ENCODE measurements at regions not wholly inside any gene's neighbourhood (a gene's known extent, or its start where the extent isn't known, plus 50 kb on each side); places are given as distances from the start of the nearest gene placed in this dataset.
"Not testable (repeated sequence)": the region's sequence is repeated elsewhere in the genome, so short reads cannot be mapped to it uniquely, and the experiment has no call there.

DNA sequence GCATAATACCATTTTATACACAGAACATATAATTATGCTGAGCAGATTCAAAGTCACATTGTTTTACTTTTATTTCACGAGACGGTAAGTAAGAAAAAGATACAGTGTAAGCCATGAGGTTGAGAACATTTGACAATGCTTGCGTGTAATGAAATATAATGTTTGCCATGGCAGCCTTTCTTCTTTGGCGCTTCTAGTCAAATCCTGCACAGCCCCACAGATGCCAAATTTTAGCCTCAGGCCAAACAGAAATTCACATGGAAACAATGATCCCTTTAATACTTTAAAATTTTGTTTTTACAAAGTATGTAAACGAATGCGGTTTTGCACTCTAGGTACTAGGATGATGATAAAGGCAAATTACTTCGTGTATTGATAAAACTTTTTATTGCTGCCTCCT is 502.7 kb upstream of the SMIM31 start:
- no peak for TF ChIP-seq POLR2AphosphoS5 (IDR thresholded peaks at IDR 0.05)
- no peak for TF ChIP-seq POLR2A (IDR thresholded peaks at IDR 0.05)
- TF ChIP-seq EP300 (IDR thresholded peaks at IDR 0.05), result no peak
- TF ChIP-seq, protein P1, sequence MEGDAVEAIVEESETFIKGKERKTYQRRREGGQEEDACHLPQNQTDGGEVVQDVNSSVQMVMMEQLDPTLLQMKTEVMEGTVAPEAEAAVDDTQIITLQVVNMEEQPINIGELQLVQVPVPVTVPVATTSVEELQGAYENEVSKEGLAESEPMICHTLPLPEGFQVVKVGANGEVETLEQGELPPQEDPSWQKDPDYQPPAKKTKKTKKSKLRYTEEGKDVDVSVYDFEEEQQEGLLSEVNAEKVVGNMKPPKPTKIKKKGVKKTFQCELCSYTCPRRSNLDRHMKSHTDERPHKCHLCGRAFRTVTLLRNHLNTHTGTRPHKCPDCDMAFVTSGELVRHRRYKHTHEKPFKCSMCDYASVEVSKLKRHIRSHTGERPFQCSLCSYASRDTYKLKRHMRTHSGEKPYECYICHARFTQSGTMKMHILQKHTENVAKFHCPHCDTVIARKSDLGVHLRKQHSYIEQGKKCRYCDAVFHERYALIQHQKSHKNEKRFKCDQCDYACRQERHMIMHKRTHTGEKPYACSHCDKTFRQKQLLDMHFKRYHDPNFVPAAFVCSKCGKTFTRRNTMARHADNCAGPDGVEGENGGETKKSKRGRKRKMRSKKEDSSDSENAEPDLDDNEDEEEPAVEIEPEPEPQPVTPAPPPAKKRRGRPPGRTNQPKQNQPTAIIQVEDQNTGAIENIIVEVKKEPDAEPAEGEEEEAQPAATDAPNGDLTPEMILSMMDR (IDR thresholded peaks at IDR 0.05), result no peak
- intact Hi-C loops (cut with DNase I; ENCODE audit: low total_unique reads), result no loop called here
- Histone ChIP-seq H3K27ac (no peak overlapping the region), H3K9me3 (no peaks in the 10 kb centered on the region), H3K36me3 (no peaks in the 10 kb centered on the region), H3K27me3 (no peaks in the 10 kb centered on the region), H3K4me3 (no peak overlapping the region), H3K4me1 (no peaks in the 10 kb centered on the region)
- DNase-seq, result no peak
- 71 to 81% (median 80%) methylated on average over 7 of the region's 7 CpGs for WGBS, 5 donors

DNA sequence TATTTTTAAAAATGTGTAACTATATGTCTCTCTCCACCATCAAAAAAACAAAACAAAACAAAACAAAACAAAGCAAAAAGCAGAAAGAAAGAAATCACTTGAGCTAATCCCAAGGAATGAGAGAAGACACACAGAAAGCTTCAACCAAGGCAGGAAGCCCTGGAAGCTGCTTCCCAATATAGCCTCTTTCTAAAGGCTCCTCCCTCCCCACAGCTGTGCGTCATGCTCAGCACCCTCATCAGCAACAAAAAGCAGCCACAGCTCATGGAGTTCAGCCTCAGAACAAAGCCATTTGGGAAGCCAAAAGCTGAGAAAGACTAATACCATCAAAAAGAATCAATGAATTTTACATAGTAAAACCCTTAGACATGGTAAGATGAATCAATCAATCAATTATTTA is 501.6 kb upstream of the SMIM31 start:
- Histone ChIP-seq H3K27ac (no peak overlapping the region), H3K27me3 (no peaks in the 10 kb centered on the region), H3K4me1 (no peaks in the 10 kb centered on the region), H3K9me3 (no peaks in the 10 kb centered on the region), H3K36me3 (no peaks in the 10 kb centered on the region), H3K4me3 (no peak overlapping the region)
- WGBS, 5 donors, result 6 to 23% (median 17%) methylated on average over 1 of the region's 1 CpG
- DNase-seq, result peak in 1 of 2 donors; percentile 8
- intact Hi-C loops (cut with DNase I; ENCODE audit: low total_unique reads), result no loop called here
- TF ChIP-seq, protein P1 (IDR thresholded peaks at IDR 0.05), result no peak
- no peak for TF ChIP-seq POLR2AphosphoS5 (IDR thresholded peaks at IDR 0.05)
- TF ChIP-seq EP300 (IDR thresholded peaks at IDR 0.05), result no peak
- no peak for TF ChIP-seq POLR2A (IDR thresholded peaks at IDR 0.05)

DNA sequence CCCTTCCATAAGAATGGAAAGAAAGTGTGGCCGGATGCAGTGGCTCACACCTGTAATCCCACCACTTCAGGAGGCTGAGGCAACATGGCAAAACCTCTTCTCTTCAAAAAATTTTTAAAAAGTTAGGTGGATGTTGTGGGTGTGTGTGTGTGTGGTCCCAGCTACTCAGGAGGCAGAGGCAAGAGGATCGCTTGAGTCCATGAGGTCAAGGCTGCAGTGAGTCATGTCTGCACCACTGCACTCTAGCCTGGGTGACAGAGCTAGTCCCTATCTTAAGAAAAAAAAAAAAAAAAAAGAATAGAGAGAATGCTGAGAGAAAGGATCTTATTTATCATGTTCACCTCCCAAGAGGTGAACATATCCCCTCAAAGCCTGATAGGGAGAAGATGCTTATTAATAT is 492.1 kb upstream of the SMIM31 start:
- intact Hi-C loops (cut with DNase I; ENCODE audit: low total_unique reads), result no loop called here
- TF ChIP-seq POLR2A (IDR thresholded peaks at IDR 0.05) (no peak), EP300 (IDR thresholded peaks at IDR 0.05) (no peak), POLR2AphosphoS5 (IDR thresholded peaks at IDR 0.05) (no peak)
- TF ChIP-seq, protein P1 (IDR thresholded peaks at IDR 0.05), result no peak

DNA sequence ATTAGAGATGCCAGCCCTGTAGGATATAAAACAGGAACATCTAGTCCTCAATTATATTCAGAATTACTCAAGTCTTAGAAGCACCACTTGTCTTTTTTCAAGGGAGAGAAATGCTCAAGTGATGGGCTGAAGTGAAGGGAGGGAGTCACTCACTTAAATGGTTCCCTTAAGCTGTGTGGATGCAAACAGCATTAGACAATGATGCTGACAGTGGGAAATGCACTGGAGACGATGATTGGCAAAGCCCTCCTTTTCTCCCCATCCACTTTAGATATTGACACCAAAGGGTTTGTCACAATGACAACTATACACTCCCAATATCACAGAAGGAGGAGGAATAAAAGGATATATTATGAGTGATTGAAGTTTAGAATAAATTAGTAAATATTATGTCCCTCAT is 491.4 kb upstream of the SMIM31 start:
- H3K9me3 ChIP-seq; intact Hi-C loops (cut with DNase I; ENCODE audit: low total_unique reads); DNase-seq; H3K4me3 ChIP-seq; H3K27me3 ChIP-seq; H3K36me3 ChIP-seq; H3K27ac ChIP-seq; H3K4me1 ChIP-seq: not testable (repeated sequence)
- 62 to 79% (median 70%) methylated on average over 1 of the region's 1 CpG for WGBS, 5 donors

More for the DNA sequence above, 492.1 kb upstream of the SMIM31 start:
- no peak overlapping the region for H3K4me3 ChIP-seq
- H3K9me3 ChIP-seq, result no peaks in the 10 kb centered on the region
- H3K36me3 ChIP-seq, result no peaks in the 10 kb centered on the region
- DNase-seq, result no peak
- 84 to 93% (median 89%) methylated on average over 2 of the region's 2 CpGs for WGBS, 5 donors
- no peaks in the 10 kb centered on the region for H3K4me1 ChIP-seq
- no peaks in the 10 kb centered on the region for H3K27me3 ChIP-seq
- no peak overlapping the region for H3K27ac ChIP-seq

DNA sequence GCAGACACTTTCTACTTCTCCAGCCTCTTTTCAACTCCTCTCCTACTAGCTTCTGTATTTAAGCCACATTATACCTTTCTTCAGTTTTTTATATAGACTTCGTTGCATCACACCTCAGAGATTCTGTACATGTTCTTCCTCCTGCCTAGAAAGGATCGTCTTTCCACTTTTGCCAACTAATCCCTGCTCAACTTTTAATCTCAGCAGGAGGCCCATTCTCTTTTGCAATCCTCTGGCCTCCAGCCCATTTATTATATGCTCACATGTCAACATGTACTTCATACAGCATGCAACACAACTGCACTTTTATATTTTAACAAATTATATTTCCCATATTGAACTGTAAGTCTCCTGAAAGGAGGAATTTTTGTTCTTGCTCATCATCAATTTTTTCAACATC is 476.5 kb upstream of the SMIM31 start:
- 35 to 56% (median 51%) methylated on average over 2 of the region's 2 CpGs for WGBS, 5 donors
- H3K4me3 ChIP-seq; DNase-seq; H3K27me3 ChIP-seq; H3K36me3 ChIP-seq; intact Hi-C loops (cut with DNase I; ENCODE audit: low total_unique reads); H3K27ac ChIP-seq; H3K9me3 ChIP-seq; H3K4me1 ChIP-seq: not testable (repeated sequence)

DNA sequence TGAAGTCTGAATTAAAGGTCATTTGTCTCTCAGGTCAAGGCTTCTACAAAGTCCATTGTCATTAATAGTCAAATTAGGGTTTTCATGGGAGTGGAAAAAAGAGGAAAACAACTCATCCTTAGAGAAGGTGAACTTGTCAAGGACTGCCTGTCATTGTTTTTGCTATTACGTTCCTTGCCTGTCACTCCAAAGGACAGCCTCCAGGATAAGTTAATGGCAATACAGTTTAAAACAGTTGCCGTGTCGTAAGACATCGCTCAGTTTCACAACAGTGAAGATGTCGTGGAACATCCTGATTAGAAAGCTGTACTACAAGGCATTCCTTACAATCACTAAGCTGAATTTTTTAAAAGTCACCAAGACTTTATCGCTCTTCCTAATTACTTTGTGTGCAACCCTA is 466.8 kb upstream of the SMIM31 start:
- Histone ChIP-seq H3K9me3 (no peaks in the 10 kb centered on the region), H3K4me3 (no peak overlapping the region), H3K27me3 (no peaks in the 10 kb centered on the region), H3K27ac (no peak overlapping the region), H3K36me3 (no peaks in the 10 kb centered on the region), H3K4me1 (no peaks in the 10 kb centered on the region)
- intact Hi-C loops (cut with DNase I; ENCODE audit: low total_unique reads), result no loop called here
- no peak for DNase-seq
- TF ChIP-seq, protein P1 (IDR thresholded peaks at IDR 0.05), result no peak
- no peak for TF ChIP-seq POLR2AphosphoS5 (IDR thresholded peaks at IDR 0.05)
- no peak for TF ChIP-seq POLR2A (IDR thresholded peaks at IDR 0.05)
- TF ChIP-seq EP300 (IDR thresholded peaks at IDR 0.05), result no peak
- WGBS, 5 donors, result 84 to 89% (median 88%) methylated on average over 6 of the region's 6 CpGs

All from stomach (tissue), 8 donors.